NCI-H446 treated with DMSO at 0.1 percent for 48 hours (cell line): ENCODE measurements at regions not wholly inside any gene's neighbourhood (a gene's known extent, or its start where the extent isn't known, plus 50 kb on each side); places are given as distances from the start of the nearest gene placed in this dataset.

Experiments
- DNase-seq: peaks from one replicate; lab custom pipeline; 2025; lab: John Stamatoyannopoulos, UW

DNA sequence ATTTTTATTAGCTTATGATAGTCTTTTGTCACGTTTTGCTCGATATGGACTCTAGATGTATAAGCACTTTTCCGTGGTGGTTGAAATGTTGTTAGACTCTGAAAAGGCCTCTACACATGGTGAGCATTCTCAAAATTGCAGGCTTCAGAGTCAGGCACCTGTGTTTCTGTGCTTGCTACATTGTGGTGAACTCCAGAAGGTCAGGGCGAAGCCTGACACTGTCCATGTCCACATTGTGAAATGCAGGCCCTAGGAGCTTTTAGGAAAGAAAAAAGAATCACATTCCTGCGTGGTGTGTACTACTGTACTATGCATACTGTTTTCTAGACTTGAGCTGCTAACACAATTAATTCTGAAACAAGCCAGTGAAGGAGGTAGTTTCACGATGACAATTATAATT is 86.3 kb downstream of the HS3ST1 start:
- no peak for DNase-seq

DNA sequence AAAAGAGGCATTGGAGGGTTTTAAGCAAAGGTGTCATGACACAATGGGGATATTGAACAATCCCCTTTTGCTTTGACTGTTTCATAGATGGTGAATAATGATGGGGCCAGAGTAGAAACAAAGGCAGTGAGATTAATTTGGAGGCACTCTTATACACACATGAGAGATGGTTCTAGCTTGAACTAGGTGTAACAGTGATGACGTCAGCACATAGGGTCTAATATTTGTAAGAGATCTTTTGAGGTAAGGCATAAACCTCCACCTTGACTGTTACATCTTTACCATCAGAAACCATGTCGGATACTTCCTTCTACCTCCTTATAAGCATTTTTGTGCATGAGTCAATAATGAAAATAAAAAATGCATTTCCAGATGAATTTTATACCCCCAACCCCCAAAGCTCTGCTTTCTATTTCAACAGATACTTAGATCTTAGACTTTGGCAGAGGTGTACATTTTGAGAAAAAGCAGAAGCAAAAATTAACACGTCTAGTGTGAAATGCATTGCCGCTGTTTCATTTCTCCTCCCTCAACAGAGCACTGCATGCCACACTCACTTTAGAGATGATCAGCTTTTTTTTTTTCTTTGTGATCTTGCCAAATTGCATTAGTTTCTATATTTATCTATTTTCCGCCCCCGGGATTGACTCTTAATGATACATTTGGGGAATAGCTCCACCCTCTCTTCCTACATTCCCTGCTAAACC is 87.2 kb downstream of the HS3ST1 start:
- no peak for DNase-seq

DNA sequence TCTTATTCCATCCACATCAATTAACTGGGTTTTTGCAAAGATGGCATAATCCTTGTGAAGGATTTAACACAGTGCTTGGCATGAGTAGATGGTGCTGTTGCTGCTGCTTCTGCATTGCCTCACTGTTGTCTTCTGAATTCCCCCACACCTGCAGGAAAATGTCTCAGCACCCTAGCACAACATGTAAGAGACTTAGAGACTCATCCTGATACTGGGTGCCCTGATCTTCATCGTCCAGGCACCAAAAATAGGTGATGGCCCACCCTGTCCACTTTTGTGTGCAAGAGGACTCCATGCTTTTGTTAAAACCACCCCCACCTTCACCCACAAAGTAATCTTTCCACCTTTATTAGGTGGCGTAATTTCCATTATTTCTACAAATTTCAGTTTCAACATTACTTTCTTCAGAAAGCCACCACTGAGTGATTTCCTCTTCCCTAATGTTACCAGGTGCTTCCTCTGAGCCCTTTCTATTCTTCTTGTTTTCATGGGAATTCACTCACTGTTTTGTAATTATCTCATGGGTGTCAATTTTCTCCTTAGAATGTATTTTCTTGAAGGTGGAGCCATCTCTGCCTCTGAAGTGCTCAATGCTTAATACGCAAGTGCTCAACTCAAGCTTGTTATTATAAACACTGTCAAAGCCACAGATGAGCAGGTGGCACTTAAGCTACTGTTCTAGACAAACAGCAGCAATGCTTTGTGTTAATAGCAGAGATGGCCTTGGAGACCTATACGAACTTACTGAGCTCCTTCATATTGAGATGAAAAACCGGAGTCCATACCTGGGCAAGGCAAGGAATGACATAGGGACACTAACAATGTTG is 89.5 kb downstream of the HS3ST1 start:
- no peak for DNase-seq

- DNase-seq, result no peak
Measured at GRCh38 chr4:11337287-11337686, 91.4 kb downstream of the HS3ST1 start.

GRCh38 chr4:11336435-11336834 is 92.3 kb downstream of the HS3ST1 start:
- no peak for DNase-seq

DNA sequence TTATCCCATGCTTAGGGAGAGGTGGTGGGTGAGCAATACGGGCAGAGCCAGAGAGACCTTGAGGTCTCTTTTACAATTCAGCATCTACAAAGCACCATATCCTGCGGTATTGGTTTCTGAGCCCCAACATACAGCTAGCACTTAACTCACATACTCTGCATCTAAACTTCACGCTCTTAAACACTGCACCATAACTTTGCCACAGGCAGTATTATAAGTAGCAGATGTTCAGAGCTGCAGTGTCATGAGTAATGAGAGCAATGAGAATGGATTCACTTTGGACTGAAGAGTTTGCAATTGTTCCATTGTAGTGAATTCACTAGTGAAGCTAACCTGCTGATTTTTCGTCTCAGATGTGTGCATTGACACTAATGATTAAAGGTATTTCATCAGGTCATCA is 93.8 kb downstream of the HS3ST1 start:
- DNase-seq, result no peak

GRCh38 chr4:11328401-11328800 is 100.3 kb downstream of the HS3ST1 start:
- no peak for DNase-seq

DNA sequence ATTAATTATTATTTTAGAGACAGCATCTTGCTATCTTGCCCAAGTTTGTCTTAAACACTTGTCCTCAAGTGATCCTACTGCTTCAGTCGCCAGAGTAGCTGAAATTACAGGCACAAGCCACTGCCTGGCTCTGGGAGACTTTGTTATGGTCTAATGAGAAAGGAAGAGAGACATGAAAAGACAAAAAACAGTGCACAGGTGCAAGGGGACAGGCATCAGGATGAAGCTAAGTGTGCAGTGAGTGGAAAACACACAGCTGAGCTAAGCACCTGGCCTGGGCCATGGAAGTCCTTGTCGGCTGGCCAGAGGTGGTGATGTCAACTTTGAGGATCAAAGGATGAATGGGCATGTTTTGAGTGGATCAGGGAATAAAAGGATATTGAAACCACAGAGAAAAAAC is 102.7 kb downstream of the HS3ST1 start:
- no peak for DNase-seq

- DNase-seq, result no peak
Measured at GRCh38 chr4:11323771-11324170, 104.9 kb downstream of the HS3ST1 start.

DNA sequence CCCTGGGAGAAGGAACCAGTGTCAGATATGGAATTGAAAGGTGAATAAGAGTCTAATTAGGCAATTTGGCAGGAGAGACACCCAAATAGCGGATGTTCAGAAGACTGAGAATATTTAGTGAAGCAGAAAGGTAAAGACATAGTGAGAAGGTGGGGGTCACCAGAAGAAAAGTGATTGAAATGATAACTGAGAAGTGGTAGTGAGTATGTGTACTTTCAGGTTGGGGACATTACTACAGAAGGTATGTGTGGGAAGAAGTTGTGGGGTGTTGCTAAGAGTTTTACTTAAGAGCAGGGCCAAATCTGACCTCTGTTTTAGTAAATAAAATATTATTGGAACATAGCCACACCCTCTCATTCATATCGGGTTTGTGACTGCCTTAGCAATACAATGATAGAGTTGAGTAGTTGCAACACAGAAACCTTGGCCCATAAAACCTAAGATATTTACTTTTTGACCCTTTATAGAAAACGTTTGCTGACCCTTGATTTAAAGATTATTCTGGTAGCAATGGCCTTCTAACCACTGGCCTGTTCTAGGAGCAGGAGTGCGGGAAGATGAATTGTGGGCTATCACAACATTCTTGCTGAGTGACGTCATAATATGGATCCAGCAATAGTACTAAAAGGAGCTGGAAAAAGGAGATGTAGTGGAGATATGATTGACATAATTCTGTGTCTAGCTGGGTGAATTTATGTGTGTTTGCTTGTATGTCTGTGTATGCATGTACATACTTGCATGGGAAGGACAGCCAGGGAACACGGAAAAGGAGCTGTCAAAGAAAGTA is 115.3 kb downstream of the HS3ST1 start:
- DNase-seq, result no peak

- DNase-seq, result no peak
Measured at GRCh38 chr4:11312389-11312788, 116.3 kb downstream of the HS3ST1 start.

DNA sequence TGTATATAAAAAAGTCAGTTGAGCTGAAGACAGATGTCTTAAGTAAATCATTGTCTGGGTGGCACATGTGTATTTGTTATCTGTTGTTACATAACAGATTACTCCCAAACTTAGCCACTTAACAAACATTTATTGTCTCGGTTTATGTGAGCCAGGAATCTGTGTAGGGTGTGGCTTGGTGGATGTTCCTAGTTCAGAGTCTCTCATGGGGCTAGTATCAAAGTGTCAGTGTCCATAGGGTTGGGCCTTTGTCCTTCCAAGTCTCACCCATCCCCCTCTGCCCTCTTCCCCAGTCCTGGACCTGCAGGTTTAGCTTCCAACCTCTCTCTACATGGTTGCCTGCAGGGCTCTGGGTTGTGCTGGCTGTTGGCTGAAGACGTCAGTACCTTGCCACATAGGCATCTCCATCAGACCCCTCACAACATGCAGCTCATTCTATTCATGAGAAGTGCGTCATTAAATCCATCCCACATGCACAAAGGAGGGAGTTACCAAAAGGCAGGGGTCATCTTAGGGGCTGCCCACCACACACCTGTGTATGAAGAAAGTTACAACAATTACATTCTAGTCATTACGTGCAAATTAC is 127.5 kb downstream of the HS3ST1 start:
- no peak for DNase-seq

DNA sequence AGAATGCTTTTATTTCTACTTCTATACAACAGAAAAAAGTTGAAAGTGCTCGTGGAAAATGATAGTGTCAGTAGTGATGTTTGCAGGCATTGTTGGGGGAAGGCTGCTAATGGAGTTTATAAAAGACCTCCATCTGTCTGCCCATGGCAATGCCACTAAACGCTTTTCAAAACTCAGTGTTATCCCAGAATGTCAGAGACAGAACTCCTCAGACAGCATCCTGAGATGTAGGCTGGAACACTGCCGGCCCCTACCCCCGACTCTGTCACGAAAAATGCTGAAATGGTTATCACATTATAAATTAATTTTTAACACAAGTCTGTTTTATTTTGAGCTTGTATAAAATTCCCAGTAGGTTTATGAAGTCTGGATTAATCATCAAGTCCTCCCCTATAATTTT is 128.9 kb downstream of the HS3ST1 start:
- DNase-seq, result no peak

- no peak for DNase-seq
Measured at GRCh38 chr4:11299016-11299415, 129.7 kb downstream of the HS3ST1 start.

DNA sequence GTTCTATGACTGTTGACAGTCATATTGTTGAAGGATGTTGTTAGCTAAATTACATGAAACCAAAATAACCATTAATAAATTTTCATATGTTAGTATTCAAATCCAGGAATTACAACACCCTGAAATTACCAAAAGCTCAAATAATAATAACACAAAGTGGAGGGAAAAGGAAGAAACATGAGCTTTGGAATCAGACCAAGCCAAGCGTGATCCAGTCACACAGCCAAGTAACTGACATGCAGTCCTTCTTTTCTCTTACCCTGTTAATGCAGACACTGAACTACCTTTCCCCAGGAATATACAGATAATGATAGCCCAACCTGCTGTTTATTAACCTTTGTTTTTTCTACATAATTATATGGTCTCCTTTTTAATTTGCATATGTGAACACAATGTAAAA is 130.2 kb downstream of the HS3ST1 start:
- DNase-seq, result no peak

- DNase-seq, result no peak
Measured at GRCh38 chr4:11297627-11298026, 131.1 kb downstream of the HS3ST1 start.

- no peak for DNase-seq
Measured at GRCh38 chr4:11297201-11297600, 131.5 kb downstream of the HS3ST1 start.

DNA sequence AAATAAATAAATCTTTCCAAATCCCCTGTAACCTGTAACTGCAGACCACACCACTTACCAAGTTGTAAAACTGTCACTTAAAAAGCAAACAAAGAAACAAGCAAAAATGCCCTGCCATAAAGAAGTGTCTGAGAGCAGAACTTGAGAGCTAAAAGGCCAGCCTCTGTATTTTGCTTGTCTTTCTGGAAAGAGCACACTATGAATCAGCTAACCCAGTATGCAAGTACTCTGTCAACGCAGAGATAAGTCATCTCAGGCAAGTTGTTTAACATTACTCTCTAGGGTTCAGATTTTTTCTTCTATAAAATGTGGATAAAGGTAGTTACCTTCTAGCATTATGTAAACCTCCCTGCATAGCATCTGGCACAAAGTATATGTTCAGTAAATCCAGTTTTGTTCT is 134.8 kb downstream of the HS3ST1 start:
- no peak for DNase-seq

GRCh38 chr4:11287055-11287454 is 141.6 kb downstream of the HS3ST1 start:
- DNase-seq, result no peak

- DNase-seq, result no peak
Measured at GRCh38 chr4:11286533-11286932, 142.2 kb downstream of the HS3ST1 start.

DNA sequence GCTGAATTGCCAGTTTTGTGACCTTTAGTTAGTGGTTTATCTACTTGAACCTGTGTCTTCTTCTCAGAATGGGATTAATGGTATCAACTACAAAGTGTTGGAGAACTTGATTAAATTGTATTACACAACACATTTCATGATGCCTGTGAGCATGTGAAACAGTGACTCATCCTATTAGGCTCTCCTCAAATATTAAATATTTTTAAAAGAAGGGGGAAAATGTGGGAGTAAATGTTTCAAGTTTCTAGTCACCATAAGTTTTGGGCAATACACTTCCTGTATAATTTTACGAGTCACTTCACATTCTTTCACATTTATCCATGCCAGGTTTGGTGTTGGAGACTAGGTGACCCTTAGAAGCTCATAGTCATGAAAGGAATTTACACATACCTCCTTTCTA is 147.0 kb downstream of the HS3ST1 start:
- DNase-seq, result no peak

DNA sequence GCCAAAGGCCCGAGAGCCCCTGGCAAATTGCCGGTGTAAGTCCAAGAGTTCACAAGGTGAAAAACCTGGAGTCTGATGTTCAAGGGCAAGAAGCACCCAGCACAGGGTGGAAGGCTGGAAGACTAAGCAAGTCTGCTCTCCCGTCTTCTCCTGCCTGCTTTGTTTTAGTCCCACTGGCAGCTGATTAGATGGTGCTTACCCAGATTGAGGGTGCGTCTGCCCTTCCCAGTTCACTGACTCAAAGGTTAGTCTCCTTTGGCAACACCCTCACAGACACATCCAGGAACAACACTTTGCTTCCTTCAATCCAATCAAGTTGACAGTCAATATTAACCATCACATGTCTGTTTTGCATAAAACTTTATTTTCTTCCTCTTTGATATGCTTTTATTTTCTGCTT is 157.4 kb downstream of the HS3ST1 start:
- no peak for DNase-seq
